H7 (cell line): ENCODE measurements at regions not wholly inside any gene's neighbourhood (a gene's known extent, or its start where the extent isn't known, plus 50 kb on each side); places are given as distances from the start of the nearest gene placed in this dataset.
"Not testable (repeated sequence)": the region's sequence is repeated elsewhere in the genome, so short reads cannot be mapped to it uniquely, and the experiment has no call there.

Experiments
- DNase-seq: peaks from one replicate; pipeline ENCODE4 v3.0.0; 2012
- H3K27me3 ChIP-seq: 2 replicates; pipeline ENCODE4 v1.6.0; 2011; ENCODE audit warnings: mild to moderate bottlenecking, low read length; ENCODE audit not compliant: control insufficient read depth, insufficient read depth
- H3K36me3 ChIP-seq: replicated peaks from 2 replicates; pipeline ENCODE4 v1.5.1; 2011; ENCODE audit warnings: low read length; ENCODE audit not compliant: control insufficient read depth, insufficient read depth
- H3K4me3 ChIP-seq: 2 replicates; pipeline ENCODE4 v1.5.1; 2011; ENCODE audit warnings: low read depth, mild to moderate bottlenecking, control low read depth, low read length, moderate library complexity; ENCODE audit not compliant: insufficient read depth

- Histone ChIP-seq H3K4me3 (no peak overlapping the region), H3K36me3 (no peaks in the 10 kb centered on the region), H3K27me3 (no peaks in the 10 kb centered on the region; the same call in 1 of the 2 replicates)
- DNase-seq, result no peak
These were observed 85.0 kb upstream of the ZNF800 start for GRCh38 chr7:127477295-127478023.

DNA sequence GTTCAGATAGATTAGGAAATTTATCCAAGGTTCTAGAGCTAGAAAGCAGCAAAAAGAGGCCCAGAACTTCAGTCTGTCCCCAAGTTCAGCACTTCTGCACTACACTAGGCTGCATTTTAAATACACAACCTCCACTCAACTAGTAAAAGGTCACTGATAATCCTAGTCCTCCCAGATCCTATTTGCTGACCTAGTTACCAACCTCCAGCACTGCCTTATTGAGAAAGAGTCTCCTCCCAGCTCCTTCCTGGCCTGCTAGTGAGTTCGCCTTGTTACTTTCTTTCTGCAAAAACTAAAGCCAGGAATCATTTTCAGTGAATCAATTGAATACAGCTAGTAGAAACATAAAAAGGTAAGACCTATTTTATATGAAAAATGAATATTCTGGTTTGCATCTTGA lies 84.1 kb upstream of the ZNF800 start:
- no peak for DNase-seq
- Histone ChIP-seq H3K4me3 (no peak overlapping the region), H3K27me3 (no peaks in the 10 kb centered on the region; the same call in 1 of the 2 replicates), H3K36me3 (no peaks in the 10 kb centered on the region)

DNA sequence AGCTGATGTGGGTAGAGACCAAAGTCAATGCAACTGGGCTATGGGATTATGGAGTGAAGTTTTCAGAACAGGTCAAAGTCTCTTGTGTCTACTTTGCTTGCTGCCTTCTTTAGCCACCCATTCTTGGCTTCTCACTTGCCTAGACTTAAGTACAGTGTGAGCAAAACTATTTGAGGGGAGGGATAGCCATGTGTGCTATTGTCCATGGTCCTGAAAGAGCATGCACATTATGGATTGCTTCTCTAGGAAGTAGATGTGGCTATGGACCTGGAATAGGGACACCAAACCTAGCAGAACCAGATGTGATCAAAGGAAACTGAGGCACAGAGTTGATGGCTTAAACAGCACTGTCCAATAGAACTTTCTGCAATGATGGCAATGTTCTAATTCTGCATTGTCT lies 81.9 kb upstream of the ZNF800 start:
- H3K4me3 ChIP-seq, result no peak overlapping the region
- no peak for DNase-seq
- H3K36me3 ChIP-seq, result no peaks in the 10 kb centered on the region
- H3K27me3 ChIP-seq, result no peaks in the 10 kb centered on the region; the same call in 1 of the 2 replicates

- H3K27me3 ChIP-seq, result no peaks in the 10 kb centered on the region; the same call in 1 of the 2 replicates
These were observed 80.9 kb upstream of the ZNF800 start for GRCh38 chr7:127473409-127473808.

GRCh38 chr7:127460077-127460476 lies 67.6 kb upstream of the ZNF800 start:
- H3K4me3 ChIP-seq, result no peak overlapping the region
- H3K27me3 ChIP-seq, result no peaks in the 10 kb centered on the region
- no peaks in the 10 kb centered on the region for H3K36me3 ChIP-seq
- DNase-seq, result no peak

More at GRCh38 chr7:127473409-127473808, 80.9 kb upstream of the ZNF800 start:
- H3K36me3 ChIP-seq, result no peaks in the 10 kb centered on the region
- H3K4me3 ChIP-seq, result no peak overlapping the region
- DNase-seq, result no peak

DNA sequence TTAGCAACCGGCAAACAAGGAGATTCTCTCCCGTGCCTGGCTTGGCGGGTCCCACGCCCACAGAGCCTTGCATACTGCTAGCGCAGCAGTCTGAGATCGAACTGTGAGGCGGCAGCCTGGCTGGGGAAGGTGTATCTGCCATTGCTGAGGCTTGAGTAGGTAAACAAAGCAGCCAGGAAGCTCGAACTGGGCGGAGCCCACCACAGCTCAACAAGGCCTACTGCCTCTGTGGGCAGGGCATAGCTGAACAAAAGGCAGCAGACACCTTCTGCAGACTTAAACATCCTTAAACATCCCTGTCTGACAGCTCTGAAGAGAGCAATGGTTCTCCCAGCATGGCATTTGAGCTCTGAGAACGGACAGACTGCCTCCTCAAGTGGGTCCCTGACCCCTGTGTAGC lies 58.8 kb upstream of the ZNF800 start:
- not testable (repeated sequence) for DNase-seq, H3K4me3 ChIP-seq, H3K27me3 ChIP-seq, H3K36me3 ChIP-seq

DNA sequence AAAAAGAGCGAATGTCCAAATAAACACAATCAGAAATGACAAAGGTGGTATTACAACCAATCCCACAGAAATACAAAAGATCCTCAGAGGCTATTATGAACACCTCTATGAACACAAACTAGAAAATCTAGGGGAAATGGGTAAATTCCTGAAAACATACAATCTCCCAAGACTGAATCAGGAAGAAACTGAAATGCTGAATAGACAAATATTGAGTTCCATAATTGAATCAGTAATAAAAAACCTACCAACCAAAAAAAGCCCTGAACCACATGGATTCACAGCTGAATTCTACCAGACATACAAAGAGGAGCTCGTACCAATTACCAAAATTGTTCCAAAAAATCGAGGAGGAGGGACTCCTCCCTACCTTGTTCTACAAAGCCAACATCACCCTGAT lies 56.1 kb upstream of the ZNF800 start:
- H3K36me3 ChIP-seq, result no peaks in the 10 kb centered on the region
- no peak for DNase-seq
- no peak overlapping the region for H3K4me3 ChIP-seq
- H3K27me3 ChIP-seq, result no peaks in the 10 kb centered on the region; the same call in 1 of the 2 replicates

DNA sequence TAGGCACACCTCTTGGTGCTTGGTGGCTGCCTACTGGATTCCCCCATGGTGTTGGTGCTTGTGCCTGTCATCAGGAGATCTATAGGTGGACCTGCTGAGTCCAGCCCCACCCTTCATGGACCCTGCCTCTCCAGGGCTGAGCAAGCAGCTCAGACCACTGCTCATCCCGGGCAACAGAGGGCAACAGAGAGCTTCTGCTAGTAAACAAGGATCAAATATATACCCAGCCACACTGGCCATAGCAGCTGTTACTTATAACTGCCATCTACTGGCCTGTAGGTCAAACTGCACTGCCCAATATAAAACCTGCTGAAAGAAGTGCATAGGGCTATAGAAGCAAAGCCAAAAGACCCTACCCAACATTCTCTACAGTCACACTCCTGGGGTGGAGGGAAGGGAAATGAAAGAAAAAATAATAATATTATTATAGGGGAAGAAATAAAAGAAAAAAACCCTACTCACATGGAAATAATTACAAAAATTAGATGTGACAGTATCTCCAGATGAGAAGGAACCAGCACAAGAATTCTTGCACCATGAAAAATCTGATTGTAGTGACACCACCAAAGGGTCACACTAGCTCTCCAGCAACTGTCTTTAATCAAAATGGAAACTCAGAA lies 54.9 kb upstream of the ZNF800 start:
- H3K4me3 ChIP-seq, result no peak overlapping the region
- peak; percentile 65 for DNase-seq
- H3K36me3 ChIP-seq, result no peaks in the 10 kb centered on the region
- no peaks in the 10 kb centered on the region; the same call in 1 of the 2 replicates for H3K27me3 ChIP-seq

DNA sequence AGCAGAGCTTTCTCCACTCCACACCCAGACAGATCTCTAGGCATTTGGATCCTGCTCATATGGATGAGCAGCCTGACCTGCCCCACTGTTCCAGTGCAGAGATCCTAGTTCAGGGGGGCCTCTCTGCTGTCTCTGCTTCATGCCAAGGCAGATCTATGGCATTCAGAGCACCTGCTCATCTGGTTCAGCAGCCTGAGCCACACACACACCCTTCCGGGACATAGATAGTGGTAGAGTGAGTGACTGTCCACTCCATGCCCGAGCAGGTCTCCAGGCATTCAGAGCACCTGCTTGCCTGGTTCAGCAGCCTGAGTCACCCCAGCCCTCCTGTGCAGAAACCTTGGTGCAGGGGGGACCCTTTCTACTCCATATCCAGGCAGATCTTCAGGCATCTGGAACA lies 54.3 kb upstream of the ZNF800 start:
- H3K4me3 ChIP-seq, result no peak overlapping the region
- H3K36me3 ChIP-seq, result no peaks in the 10 kb centered on the region
- no peak for DNase-seq
- H3K27me3 ChIP-seq, result no peaks in the 10 kb centered on the region; the same call in 1 of the 2 replicates
